H1 (cell line): ENCODE measurements at regions not wholly inside any gene's neighbourhood (a gene's known extent, or its start where the extent isn't known, plus 50 kb on each side); places are given as distances from the start of the nearest gene placed in this dataset.

Source experiments
- CTCF ChIA-PET: fragments of 300-600 bp; sonication (Branson Sonifier 250); formaldehyde crosslinking; loops from one replicate; lab custom pipeline; 2021; ENCODE audit not compliant: partially characterized antibody; lab: Charles Lee
- POLR2A ChIA-PET: fragments of 300-600 bp; sonication (Branson Sonifier 250); formaldehyde crosslinking; loops from one replicate; lab custom pipeline; 2021; ENCODE audit warnings: inconsistent platforms; ENCODE audit not compliant: partially characterized antibody; lab: Charles Lee
- DNase-seq, 2 experiments: peaks; one replicate each; pipeline versions ENCODE4 v3.0.0 to v3.0.0-alpha.2; 2010 to 2022; ENCODE audit warnings: low spot score in 2 of 2, low read depth in 1 of 2, mixed read lengths in 1 of 2
- FAIRE-seq: peaks from 2 replicates; lab custom pipeline; 2011; peaks lifted over from hg19 to GRCh38; lab: Jason Lieb, UNC
- H2AFZ ChIP-seq: 2 replicates; pipeline ENCODE4 v1.8.1; 2012; ENCODE audit warnings: low read length, inconsistent platforms
- H2AK5ac ChIP-seq: 2 replicates; pipeline ENCODE4 v1.6.1; 2013; ENCODE audit warnings: low read depth, low read length
- H2BK120ac ChIP-seq: replicated peaks from 2 replicates; pipeline ENCODE3; 2013; ENCODE audit warnings: low read depth, low read length, inconsistent platforms
- H2BK12ac ChIP-seq: 2 replicates; pipeline ENCODE4 v1.6.1; 2013; ENCODE audit warnings: low read depth, low read length
- H2BK15ac ChIP-seq: 2 replicates; pipeline ENCODE4 v1.6.1; 2013; ENCODE audit warnings: low read length
- H2BK20ac ChIP-seq: 2 replicates; pipeline ENCODE4 v1.6.1; 2013; ENCODE audit warnings: low read length
- H2BK5ac ChIP-seq: 2 replicates; pipeline ENCODE4 v1.6.1; 2013; ENCODE audit warnings: low read depth, low read length
- H3K14ac ChIP-seq: 2 replicates; pipeline ENCODE4 v1.6.1; 2013; ENCODE audit warnings: inconsistent platforms; ENCODE audit not compliant: insufficient read length
- H3K18ac ChIP-seq: 2 replicates; pipeline ENCODE4 v1.6.1; 2013; ENCODE audit warnings: low read length; ENCODE audit errors: extremely low read depth
- H3K23ac ChIP-seq: 2 replicates; pipeline ENCODE4 v1.6.1; 2013; ENCODE audit warnings: inconsistent platforms; ENCODE audit not compliant: insufficient read length
- H3K23me2 ChIP-seq: 2 replicates; pipeline ENCODE4 v1.6.1; 2013; ENCODE audit warnings: low read depth, low read length
- H3K27ac ChIP-seq: 2 replicates; pipeline ENCODE4 v1.6.1; 2011; ENCODE audit warnings: low read depth, low read length, inconsistent platforms
- H3K27me3 ChIP-seq, 4 experiments: replicated peaks in 1 of 4; 1 replicate in 1 of 4; 2 replicates in 3 of 4; pipeline versions ENCODE4 v1.6.1 to v1.8.1; 2011 to 2013; ENCODE audit warnings: low read length in 3 of 4, mild to moderate bottlenecking in 3 of 4, inconsistent platforms in 2 of 4, mixed read lengths in 2 of 4, moderate library complexity in 1 of 4; ENCODE audit not compliant: control insufficient read depth in 3 of 4, insufficient read depth in 3 of 4; ENCODE audit errors: extremely low read depth in 1 of 4
- H3K36me3 ChIP-seq, 4 experiments: 2 replicates each; pipeline versions ENCODE4 v1.6.1 to v1.8.1; 2011 to 2013; ENCODE audit warnings: mild to moderate bottlenecking in 4 of 4, low read length in 3 of 4, moderate library complexity in 2 of 4, control low read depth in 1 of 4, inconsistent platforms in 1 of 4; ENCODE audit not compliant: insufficient read depth in 4 of 4, control insufficient read depth in 2 of 4
- H3K4ac ChIP-seq: replicated peaks from 2 replicates; pipeline ENCODE3; 2013; ENCODE audit warnings: low read length, low read depth, mixed read lengths, inconsistent platforms; ENCODE audit not compliant: insufficient read length
- H3K4me1 ChIP-seq, 4 experiments: replicated peaks in 1 of 4; 1 replicate in 1 of 4; 2 replicates in 3 of 4; pipeline versions ENCODE4 v1.6.1 to v1.8.1; 2011 to 2013; ENCODE audit warnings: low read length in 3 of 4, inconsistent platforms in 2 of 4, mixed read lengths in 1 of 4; ENCODE audit not compliant: insufficient read depth in 4 of 4, control insufficient read depth in 3 of 4
- H3K4me2 ChIP-seq, 2 experiments: 2 replicates each; pipeline versions ENCODE4 v1.6.1 to v1.8.1; 2011 to 2013; ENCODE audit warnings: low read depth in 2 of 2, low read length in 2 of 2, control low read depth in 1 of 2, inconsistent platforms in 1 of 2, mild to moderate bottlenecking in 1 of 2; ENCODE audit not compliant: insufficient read depth in 1 of 2
- H3K4me3 ChIP-seq, 4 experiments: fragments of 200-600, 300-600 bp in 1 of 4; sonication (generic), shearing (Covaris generic), sonication (Bioruptor Twin) in 1 of 4; 2 replicates each; pipeline versions ENCODE4 v1.5.1 to v1.8.1; 2011 to 2016; ENCODE audit warnings: low read length in 4 of 4, low read depth in 3 of 4, control low read depth in 2 of 4, inconsistent platforms in 2 of 4, mild to moderate bottlenecking in 2 of 4, mixed read lengths in 1 of 4, moderate library complexity in 1 of 4; ENCODE audit not compliant: insufficient read depth in 2 of 4; ENCODE audit errors: extremely low read depth in 1 of 4
- H3K56ac ChIP-seq: replicated peaks from 2 replicates; pipeline ENCODE3; 2013; ENCODE audit warnings: low read depth, mild to moderate bottlenecking, mixed read lengths, low read length, inconsistent platforms; ENCODE audit not compliant: insufficient read length
- H3K79me1 ChIP-seq: 2 replicates; pipeline ENCODE4 v1.6.1; 2013; ENCODE audit warnings: low read depth, low read length, control low read depth
- H3K79me2 ChIP-seq, 2 experiments: 2 replicates each; pipeline versions ENCODE4 v1.6.1 to v1.8.1; 2012 to 2013; ENCODE audit warnings: low read length in 2 of 2, mild to moderate bottlenecking in 2 of 2, inconsistent platforms in 1 of 2; ENCODE audit not compliant: insufficient read depth in 2 of 2, control insufficient read depth in 1 of 2
- H3K9ac ChIP-seq, 4 experiments: replicated peaks in 1 of 4; 1 replicate in 1 of 4; 2 replicates in 3 of 4; pipeline versions ENCODE4 v1.6.1 to v1.8.1; 2011 to 2013; ENCODE audit warnings: low read depth in 3 of 4, low read length in 3 of 4, control low read depth in 2 of 4, mild to moderate bottlenecking in 2 of 4, moderate library complexity in 2 of 4, inconsistent platforms in 1 of 4; ENCODE audit errors: extremely low read depth in 1 of 4
- H3K9me3 ChIP-seq, 2 experiments: 2 replicates each; pipeline versions ENCODE4 v1.6.1 to v1.8.1; 2012 to 2013; ENCODE audit warnings: mild to moderate bottlenecking in 2 of 2, moderate library complexity in 2 of 2, control low read depth in 1 of 2, inconsistent platforms in 1 of 2, low read depth in 1 of 2, low read length in 1 of 2, mixed read lengths in 1 of 2; ENCODE audit not compliant: insufficient read depth in 2 of 2
- H4K20me1 ChIP-seq, 2 experiments: replicated peaks in 1 of 2; 2 replicates each; pipeline versions ENCODE3 to v1.8.1; 2011 to 2013; ENCODE audit warnings: inconsistent platforms in 2 of 2, low read length in 2 of 2, mild to moderate bottlenecking in 1 of 2; ENCODE audit not compliant: insufficient read depth in 2 of 2, control insufficient read depth in 1 of 2
- H4K5ac ChIP-seq: 2 replicates; pipeline ENCODE4 v1.6.1; 2013; ENCODE audit warnings: low read length, low read depth, mixed read lengths, inconsistent platforms; ENCODE audit not compliant: insufficient read length
- H4K8ac ChIP-seq: 2 replicates; pipeline ENCODE4 v1.8.0; 2013; ENCODE audit warnings: mild to moderate bottlenecking, moderate library complexity, low read length, inconsistent platforms; ENCODE audit not compliant: insufficient read depth; ENCODE audit errors: extremely low read depth
- H4K91ac ChIP-seq: replicated peaks from 2 replicates; pipeline ENCODE3; 2013; ENCODE audit warnings: low read length, mixed read lengths, inconsistent platforms; ENCODE audit not compliant: insufficient read length
- CHD1 ChIP-seq: IDR thresholded peaks from 2 replicates; pipeline ENCODE4 v1.6.1; 2012; ENCODE audit warnings: low read depth, low read length, improper control_type of control experiment
- CREB1 ChIP-seq: IDR thresholded peaks from 2 replicates; pipeline ENCODE4 v1.6.1; 2012; ENCODE audit warnings: inconsistent platforms
- KDM4A ChIP-seq: IDR thresholded peaks from one replicate; pipeline ENCODE4 v1.7.1; 2012; ENCODE audit warnings: low read depth, mild to moderate bottlenecking, moderate library complexity, low read length, inconsistent platforms; ENCODE audit not compliant: severe bottlenecking
- NANOG ChIP-seq: IDR thresholded peaks from 2 replicates; pipeline ENCODE4 v1.6.1; 2011; ENCODE audit warnings: low read length, low read depth, mild to moderate bottlenecking, inconsistent platforms; ENCODE audit not compliant: insufficient read depth, poor library complexity, severe bottlenecking
- RFX5 ChIP-seq: IDR thresholded peaks from 2 replicates; pipeline ENCODE4 v1.6.1; 2011; ENCODE audit warnings: low read depth, low read length, improper control_type of control experiment, borderline replicate concordance
- SP4 ChIP-seq: IDR thresholded peaks from 2 replicates; pipeline ENCODE4 v1.6.1; 2012; ENCODE audit warnings: low read length, inconsistent platforms
- SRF ChIP-seq: IDR thresholded peaks from 2 replicates; pipeline ENCODE4 v1.6.1; 2011; ENCODE audit warnings: mild to moderate bottlenecking, low read depth, low read length, moderate library complexity
- WGBS, 2 experiments: shearing (Covaris generic) in 1 of 2; methylation state at CpG; one replicate each; pipeline versions ENCODE4 v1.1.6 to v1.1.7; 2013 to 2015; ENCODE audit warnings: low lambda C conversion rate in 2 of 2, mixed read lengths in 2 of 2, inconsistent platforms in 1 of 2, low coverage in 1 of 2, missing lambda C conversion rate in 1 of 2; ENCODE audit not compliant: insufficient replicate concordance in 2 of 2, insufficient coverage in 1 of 2, insufficient read length in 1 of 2; ENCODE audit errors: extremely low coverage in 1 of 2, missing lambda C conversion rate in 1 of 2; 5-methylcytosine and 5-hydroxymethylcytosine counted together
- TF ChIP-seq, protein P1 (sequence below): IDR thresholded peaks from 2 replicates; pipeline ENCODE4 v1.6.1; 2011; ENCODE audit warnings: low read length, improper control_type of control experiment
- TF ChIP-seq, protein P2 (sequence below), 3 experiments: IDR thresholded peaks; 1 replicate in 2 of 3; 2 replicates in 1 of 3; pipeline versions ENCODE4 v1.5.1 to v1.6.1; 2011; ENCODE audit warnings: low read length in 3 of 3, mild to moderate bottlenecking in 3 of 3, inconsistent platforms in 2 of 3, low read depth in 1 of 3, moderate library complexity in 1 of 3; ENCODE audit not compliant: insufficient read depth in 1 of 3; ENCODE audit errors: control extremely low read depth in 1 of 3
- TF ChIP-seq, protein P3 (sequence below): IDR thresholded peaks from 2 replicates; pipeline ENCODE4 v1.6.1; 2012; ENCODE audit warnings: low read length, inconsistent platforms

GRCh38 chr5:39730006-39730405 is 305.2 kb upstream of the DAB2 start:
- Histone ChIP-seq H2BK12ac (no peak overlapping the region), H3K27ac (no peak overlapping the region), H3K4me1 (no peaks in the 10 kb centered on the region), H3K23ac (no peak overlapping the region), H2BK5ac (no peak overlapping the region), H2AK5ac (no peak overlapping the region), H2AFZ (no peak overlapping the region; the same call in 1 of the 2 replicates), H4K8ac (no peak overlapping the region), H2BK20ac (no peak overlapping the region), H3K18ac (no peak overlapping the region), H3K23me2 (no peaks in the 10 kb centered on the region), H3K56ac (no peak overlapping the region), H3K79me2 (no peaks in the 10 kb centered on the region), H4K5ac (no peak overlapping the region), H3K36me3 (no peaks in the 10 kb centered on the region), H3K14ac (no peak overlapping the region), H2BK15ac (no peak overlapping the region), H4K20me1 (no peaks in the 10 kb centered on the region), H3K4me3 (no peak overlapping the region), H3K9ac (no peak overlapping the region), H3K9me3 (no peaks in the 10 kb centered on the region), H4K91ac (no peak overlapping the region), H2BK120ac (no peak overlapping the region), H3K4ac (no peak overlapping the region), H3K79me1 (no peaks in the 10 kb centered on the region), H3K4me2 (no peak overlapping the region), H3K27me3 (no peaks in the 10 kb centered on the region)
- POLR2A ChIA-PET, result no interaction called here
- 84% methylated on average over 2 of the region's 2 CpGs; no CpG with 5 or more reads in 1 of the 2 experiments for WGBS, 2 experiments
- no peak for FAIRE-seq
- no peak for DNase-seq
- CTCF ChIA-PET, result no interaction called here
- TF ChIP-seq, protein P1, sequence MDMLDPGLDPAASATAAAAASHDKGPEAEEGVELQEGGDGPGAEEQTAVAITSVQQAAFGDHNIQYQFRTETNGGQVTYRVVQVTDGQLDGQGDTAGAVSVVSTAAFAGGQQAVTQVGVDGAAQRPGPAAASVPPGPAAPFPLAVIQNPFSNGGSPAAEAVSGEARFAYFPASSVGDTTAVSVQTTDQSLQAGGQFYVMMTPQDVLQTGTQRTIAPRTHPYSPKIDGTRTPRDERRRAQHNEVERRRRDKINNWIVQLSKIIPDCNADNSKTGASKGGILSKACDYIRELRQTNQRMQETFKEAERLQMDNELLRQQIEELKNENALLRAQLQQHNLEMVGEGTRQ, result no peak
- no peak for TF ChIP-seq KDM4A
- TF ChIP-seq CREB1, result no peak
- no peak for TF ChIP-seq SRF
- TF ChIP-seq, protein P2, sequence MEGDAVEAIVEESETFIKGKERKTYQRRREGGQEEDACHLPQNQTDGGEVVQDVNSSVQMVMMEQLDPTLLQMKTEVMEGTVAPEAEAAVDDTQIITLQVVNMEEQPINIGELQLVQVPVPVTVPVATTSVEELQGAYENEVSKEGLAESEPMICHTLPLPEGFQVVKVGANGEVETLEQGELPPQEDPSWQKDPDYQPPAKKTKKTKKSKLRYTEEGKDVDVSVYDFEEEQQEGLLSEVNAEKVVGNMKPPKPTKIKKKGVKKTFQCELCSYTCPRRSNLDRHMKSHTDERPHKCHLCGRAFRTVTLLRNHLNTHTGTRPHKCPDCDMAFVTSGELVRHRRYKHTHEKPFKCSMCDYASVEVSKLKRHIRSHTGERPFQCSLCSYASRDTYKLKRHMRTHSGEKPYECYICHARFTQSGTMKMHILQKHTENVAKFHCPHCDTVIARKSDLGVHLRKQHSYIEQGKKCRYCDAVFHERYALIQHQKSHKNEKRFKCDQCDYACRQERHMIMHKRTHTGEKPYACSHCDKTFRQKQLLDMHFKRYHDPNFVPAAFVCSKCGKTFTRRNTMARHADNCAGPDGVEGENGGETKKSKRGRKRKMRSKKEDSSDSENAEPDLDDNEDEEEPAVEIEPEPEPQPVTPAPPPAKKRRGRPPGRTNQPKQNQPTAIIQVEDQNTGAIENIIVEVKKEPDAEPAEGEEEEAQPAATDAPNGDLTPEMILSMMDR (IDR thresholded peaks at IDR 0.05; ENCODE audit: control extremely low read depth in 1 of 3, insufficient read depth in 1 of 3, low read depth in 1 of 3, low read length in 3 of 3), result no peak
- TF ChIP-seq, protein P3, sequence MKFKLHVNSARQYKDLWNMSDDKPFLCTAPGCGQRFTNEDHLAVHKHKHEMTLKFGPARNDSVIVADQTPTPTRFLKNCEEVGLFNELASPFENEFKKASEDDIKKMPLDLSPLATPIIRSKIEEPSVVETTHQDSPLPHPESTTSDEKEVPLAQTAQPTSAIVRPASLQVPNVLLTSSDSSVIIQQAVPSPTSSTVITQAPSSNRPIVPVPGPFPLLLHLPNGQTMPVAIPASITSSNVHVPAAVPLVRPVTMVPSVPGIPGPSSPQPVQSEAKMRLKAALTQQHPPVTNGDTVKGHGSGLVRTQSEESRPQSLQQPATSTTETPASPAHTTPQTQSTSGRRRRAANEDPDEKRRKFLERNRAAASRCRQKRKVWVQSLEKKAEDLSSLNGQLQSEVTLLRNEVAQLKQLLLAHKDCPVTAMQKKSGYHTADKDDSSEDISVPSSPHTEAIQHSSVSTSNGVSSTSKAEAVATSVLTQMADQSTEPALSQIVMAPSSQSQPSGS, result no peak
- no peak for TF ChIP-seq NANOG
- TF ChIP-seq SP4, result no peak
- TF ChIP-seq CHD1, result no peak
- no peak for TF ChIP-seq RFX5
